NCI-H69 (cell line): ENCODE measurements at regions not wholly inside any gene's neighbourhood (a gene's known extent, or its start where the extent isn't known, plus 50 kb on each side); places are given as distances from the start of the nearest gene placed in this dataset.

Experiments used
- DNase-seq: peaks from one replicate; lab custom pipeline; 2025; lab: John Stamatoyannopoulos, UW

- no peak for DNase-seq
Measured at GRCh38 chr3:187954873-187955586, 198.9 kb upstream of the LPP start.

GRCh38 chr3:187955587-187955952 is 198.4 kb upstream of the LPP start:
- no peak for DNase-seq

- no peak for DNase-seq
Measured at GRCh38 chr3:187957165-187957581, 196.8 kb upstream of the LPP start.

- no peak for DNase-seq
Measured at GRCh38 chr3:187957582-187957981, 196.4 kb upstream of the LPP start.

- no peak for DNase-seq
Measured at GRCh38 chr3:187958432-187959003, 195.4 kb upstream of the LPP start.

GRCh38 chr3:187960820-187961219 is 193.1 kb upstream of the LPP start:
- DNase-seq = no peak

- no peak for DNase-seq
Measured at GRCh38 chr3:187961366-187961765, 192.6 kb upstream of the LPP start.

- DNase-seq = no peak
Measured at GRCh38 chr3:187963003-187963676, 190.8 kb upstream of the LPP start.

- no peak for DNase-seq
Measured at GRCh38 chr3:187963677-187964385, 190.1 kb upstream of the LPP start.

GRCh38 chr3:187964760-187965159 is 189.2 kb upstream of the LPP start:
- DNase-seq = no peak

GRCh38 chr3:187966096-187966495 is 187.9 kb upstream of the LPP start:
- DNase-seq = no peak

GRCh38 chr3:187966636-187967406 is 187.1 kb upstream of the LPP start:
- DNase-seq = no peak

GRCh38 chr3:187967993-187968392 is 186.0 kb upstream of the LPP start:
- DNase-seq = no peak

GRCh38 chr3:187968883-187969580 is 184.9 kb upstream of the LPP start:
- DNase-seq = no peak

- no peak for DNase-seq
Measured at GRCh38 chr3:187969581-187969950, 184.4 kb upstream of the LPP start.

- DNase-seq = no peak
Measured at GRCh38 chr3:187970106-187970505, 183.9 kb upstream of the LPP start.

- DNase-seq = no peak
Measured at GRCh38 chr3:187971629-187972028, 182.3 kb upstream of the LPP start.

GRCh38 chr3:187972454-187972853 is 181.5 kb upstream of the LPP start:
- no peak for DNase-seq

GRCh38 chr3:187973977-187974870 is 179.7 kb upstream of the LPP start:
- no peak for DNase-seq

GRCh38 chr3:187974871-187975271 is 179.1 kb upstream of the LPP start:
- no peak for DNase-seq
